Neural cell (in vitro differentiated cells): ENCODE measurements at regions not wholly inside any gene's neighbourhood (a gene's known extent, or its start where the extent isn't known, plus 50 kb on each side); places are given as distances from the start of the nearest gene placed in this dataset.

Experiments used
- H2AFZ ChIP-seq: fragments of 200-600, 300-800 bp; sonication (generic), shearing (Covaris generic); 2 replicates; pipeline ENCODE4 v1.6.0; 2014; ENCODE audit warnings: low read depth, mild to moderate bottlenecking, antibody characterized with exemption, low read length, moderate library complexity
- H3F3A ChIP-seq: fragments of 200-600 bp; shearing (Covaris generic); 2 replicates; pipeline ENCODE4 v1.6.1; 2016; ENCODE audit warnings: mild to moderate bottlenecking, moderate library complexity, mixed read lengths, antibody characterized with exemption, low read length; ENCODE audit not compliant: insufficient read depth, poor library complexity, severe bottlenecking
- H3K27ac ChIP-seq: fragments of 200-600, 300-800 bp; sonication (generic), shearing (Covaris generic); 2 replicates; pipeline ENCODE4 v1.5.1; 2014; ENCODE audit warnings: mild to moderate bottlenecking, low read length, moderate library complexity
- H3K27me3 ChIP-seq: fragments of 300-800, 200-600 bp; sonication (generic), shearing (Covaris generic); 2 replicates; pipeline ENCODE4 v1.6.0; 2014; ENCODE audit warnings: mild to moderate bottlenecking, low read depth, low read length, moderate library complexity; ENCODE audit not compliant: insufficient read depth
- H3K36me3 ChIP-seq: fragments of 300-800, 200-600 bp; sonication (generic), shearing (Covaris generic); 2 replicates; pipeline ENCODE4 v1.5.1; 2014; ENCODE audit warnings: mild to moderate bottlenecking, antibody characterized with exemption, low read length, moderate library complexity; ENCODE audit not compliant: insufficient read depth
- H3K4me2 ChIP-seq: fragments of 300-800, 200-600 bp; sonication (generic), shearing (Covaris generic); 2 replicates; pipeline ENCODE4 v1.6.0; 2014; ENCODE audit warnings: mild to moderate bottlenecking, low read length
- H3K4me3 ChIP-seq: fragments of 300-800, 200-600 bp; sonication (generic), shearing (Covaris generic); 2 replicates; pipeline ENCODE4 v1.5.1; 2014; ENCODE audit warnings: mild to moderate bottlenecking, low read length, moderate library complexity
- H3K79me2 ChIP-seq: fragments of 200-600 bp; shearing (Covaris generic); replicated peaks from 2 replicates; pipeline ENCODE4 v1.6.0; 2014; ENCODE audit warnings: mild to moderate bottlenecking, low read length, moderate library complexity; ENCODE audit not compliant: insufficient read depth
- H3K9ac ChIP-seq: fragments of 300-800, 200-600 bp; sonication (generic), shearing (Covaris generic); 2 replicates; pipeline ENCODE4 v1.6.1; 2016; ENCODE audit warnings: mild to moderate bottlenecking, low read length, mixed read lengths
- H3K9me2 ChIP-seq: fragments of 200-600 bp; shearing (Covaris generic); 2 replicates; pipeline ENCODE4 v1.6.1; 2016; ENCODE audit warnings: mild to moderate bottlenecking, low read length, mixed read lengths; ENCODE audit not compliant: insufficient read depth
- H3K9me3 ChIP-seq: fragments of 200-600, 300-800 bp; sonication (generic), shearing (Covaris generic); 2 replicates; pipeline ENCODE4 v1.6.1; 2016; ENCODE audit warnings: mild to moderate bottlenecking, mixed run types, low read length, moderate library complexity, mixed read lengths
- H4K20me1 ChIP-seq: fragments of 200-600 bp; shearing (Covaris generic); 2 replicates; pipeline ENCODE4 v1.6.1; 2016; ENCODE audit warnings: mild to moderate bottlenecking, mixed run types; ENCODE audit not compliant: insufficient read depth
- EP300 ChIP-seq: fragments of 450-650 bp; conservative IDR thresholded peaks from 2 replicates; pipeline ENCODE4 v1.6.1; 2014; ENCODE audit warnings: antibody characterized with exemption, mild to moderate bottlenecking, moderate library complexity; ENCODE audit not compliant: poor library complexity, severe bottlenecking
- EZH2 ChIP-seq: fragments of 200-600, 300-800 bp; shearing (Covaris generic), sonication (generic); IDR thresholded peaks from 2 replicates; pipeline ENCODE4 v1.6.1; 2014; ENCODE audit warnings: antibody characterized with exemption, low read length, borderline replicate concordance, mild to moderate bottlenecking; ENCODE audit not compliant: insufficient read depth, poor library complexity, severe bottlenecking
- MXI1 ChIP-seq: fragments of 450-650 bp; conservative IDR thresholded peaks from 2 replicates; pipeline ENCODE4 v1.6.1; 2014; ENCODE audit warnings: antibody characterized with exemption, mild to moderate bottlenecking; ENCODE audit not compliant: poor library complexity, severe bottlenecking
- POLR2AphosphoS5 ChIP-seq: IDR thresholded peaks from 2 replicates; pipeline ENCODE4 v1.6.1; 2012
- RAD21 ChIP-seq: fragments of 450-650 bp; conservative IDR thresholded peaks from 2 replicates; pipeline ENCODE4 v1.6.1; 2014; ENCODE audit warnings: antibody characterized with exemption, mild to moderate bottlenecking, moderate library complexity
- REST ChIP-seq: IDR thresholded peaks from 2 replicates; pipeline ENCODE4 v1.6.1; 2012; ENCODE audit warnings: borderline replicate concordance
- SMC3 ChIP-seq: fragments of 450-650 bp; conservative IDR thresholded peaks from 2 replicates; pipeline ENCODE4 v1.6.1; 2014; ENCODE audit warnings: antibody characterized with exemption, mild to moderate bottlenecking, moderate library complexity; ENCODE audit not compliant: poor library complexity
- TAF1 ChIP-seq: IDR thresholded peaks from 2 replicates; pipeline ENCODE4 v1.6.1; 2012; ENCODE audit warnings: low read depth
- TF ChIP-seq, protein P1 (sequence below): fragments of 450-650 bp; IDR thresholded peaks from 2 replicates; pipeline ENCODE4 v1.5.1; 2014; ENCODE audit warnings: antibody characterized with exemption, mild to moderate bottlenecking, moderate library complexity; ENCODE audit not compliant: poor library complexity, severe bottlenecking

GRCh38 chr19:28327905-28328304 lies 885.0 kb downstream of the UQCRFS1 start:
- no peaks in the 10 kb centered on the region for H3K36me3 ChIP-seq
- H3K27me3 ChIP-seq = no peaks in the 10 kb centered on the region
- H3K4me2 ChIP-seq = no peak overlapping the region
- H4K20me1 ChIP-seq = no peaks in the 10 kb centered on the region
- H2AFZ ChIP-seq = no peak overlapping the region
- H3K9me2 ChIP-seq = no peaks in the 10 kb centered on the region
- TF ChIP-seq RAD21 (no peak), POLR2AphosphoS5 (no peak)
- H3K27ac ChIP-seq = no peak overlapping the region
- no peak overlapping the region for H3K9ac ChIP-seq
- no peak overlapping the region for H3K4me3 ChIP-seq
- H3F3A ChIP-seq = no peaks in the 10 kb centered on the region
- no peaks in the 10 kb centered on the region for H3K9me3 ChIP-seq
- H3K79me2 ChIP-seq = no peaks in the 10 kb centered on the region

- Histone ChIP-seq H3K27ac (no peak overlapping the region), H2AFZ (no peak overlapping the region), H3K79me2 (no peaks in the 10 kb centered on the region), H3K9me2 (no peaks in the 10 kb centered on the region), H3K9me3 (no peaks in the 10 kb centered on the region), H3K36me3 (no peaks in the 10 kb centered on the region), H3K4me2 (no peak overlapping the region), H4K20me1 (no peaks in the 10 kb centered on the region), H3K27me3 (no peaks in the 10 kb centered on the region), H3F3A (no peaks in the 10 kb centered on the region), H3K4me3 (no peak overlapping the region), H3K9ac (no peak overlapping the region)
- TF ChIP-seq MXI1 = no peak
- TF ChIP-seq TAF1 = no peak
- TF ChIP-seq EZH2 = no peak
- no peak for TF ChIP-seq REST
- no peak for TF ChIP-seq EP300
- TF ChIP-seq SMC3 = no peak
- TF ChIP-seq RAD21 = no peak
- TF ChIP-seq, protein P1, sequence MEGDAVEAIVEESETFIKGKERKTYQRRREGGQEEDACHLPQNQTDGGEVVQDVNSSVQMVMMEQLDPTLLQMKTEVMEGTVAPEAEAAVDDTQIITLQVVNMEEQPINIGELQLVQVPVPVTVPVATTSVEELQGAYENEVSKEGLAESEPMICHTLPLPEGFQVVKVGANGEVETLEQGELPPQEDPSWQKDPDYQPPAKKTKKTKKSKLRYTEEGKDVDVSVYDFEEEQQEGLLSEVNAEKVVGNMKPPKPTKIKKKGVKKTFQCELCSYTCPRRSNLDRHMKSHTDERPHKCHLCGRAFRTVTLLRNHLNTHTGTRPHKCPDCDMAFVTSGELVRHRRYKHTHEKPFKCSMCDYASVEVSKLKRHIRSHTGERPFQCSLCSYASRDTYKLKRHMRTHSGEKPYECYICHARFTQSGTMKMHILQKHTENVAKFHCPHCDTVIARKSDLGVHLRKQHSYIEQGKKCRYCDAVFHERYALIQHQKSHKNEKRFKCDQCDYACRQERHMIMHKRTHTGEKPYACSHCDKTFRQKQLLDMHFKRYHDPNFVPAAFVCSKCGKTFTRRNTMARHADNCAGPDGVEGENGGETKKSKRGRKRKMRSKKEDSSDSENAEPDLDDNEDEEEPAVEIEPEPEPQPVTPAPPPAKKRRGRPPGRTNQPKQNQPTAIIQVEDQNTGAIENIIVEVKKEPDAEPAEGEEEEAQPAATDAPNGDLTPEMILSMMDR = no peak
- no peak for TF ChIP-seq POLR2AphosphoS5
These were observed 886.2 kb downstream of the UQCRFS1 start for GRCh38 chr19:28326746-28327145.
